ENCODE measurements at regions not wholly inside any gene's neighbourhood (a gene's known extent, or its start where the extent isn't known, plus 50 kb on each side); places are given as distances from the start of the nearest gene placed in this dataset.

DNA sequence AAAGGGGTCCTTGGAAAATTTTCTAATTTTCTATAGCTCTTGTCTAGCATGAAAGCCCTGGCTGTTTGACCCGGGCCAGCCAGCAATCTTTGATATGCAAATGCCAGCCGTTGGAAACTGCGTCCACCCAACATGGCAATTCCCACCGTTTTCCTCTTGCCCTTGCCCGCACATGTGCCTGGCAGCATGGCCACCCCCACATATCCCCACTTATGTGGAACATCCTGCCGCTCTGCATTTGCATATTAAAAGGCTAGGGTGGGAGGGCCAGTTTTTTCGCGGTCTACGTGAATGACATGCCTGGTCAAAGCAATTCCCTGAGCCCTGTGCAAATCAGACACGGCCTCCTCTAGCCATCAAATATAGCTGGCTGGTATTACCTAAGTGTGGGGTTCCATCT is 110.3 kb upstream of the TDRD3 start:
- no peak for DNase-seq

DNA sequence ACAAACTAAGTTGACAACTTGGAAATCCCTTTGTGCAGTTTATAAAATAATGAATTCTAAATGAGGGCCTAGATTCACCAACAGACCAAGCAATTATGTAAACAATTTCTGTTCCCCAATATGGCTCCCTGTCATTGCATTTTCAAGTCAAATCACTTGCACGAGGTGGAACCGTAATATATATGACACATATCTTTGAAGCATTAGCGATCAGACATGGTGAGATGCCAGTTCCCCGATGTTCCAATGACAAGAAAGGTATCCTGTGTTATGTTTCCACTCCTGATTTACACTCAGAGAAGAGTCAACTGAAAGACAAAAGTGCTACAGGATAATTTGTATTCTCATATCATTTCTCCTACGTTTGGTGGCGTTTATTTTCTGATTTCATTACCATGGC is 108.5 kb upstream of the TDRD3 start:
- no peak for DNase-seq

DNA sequence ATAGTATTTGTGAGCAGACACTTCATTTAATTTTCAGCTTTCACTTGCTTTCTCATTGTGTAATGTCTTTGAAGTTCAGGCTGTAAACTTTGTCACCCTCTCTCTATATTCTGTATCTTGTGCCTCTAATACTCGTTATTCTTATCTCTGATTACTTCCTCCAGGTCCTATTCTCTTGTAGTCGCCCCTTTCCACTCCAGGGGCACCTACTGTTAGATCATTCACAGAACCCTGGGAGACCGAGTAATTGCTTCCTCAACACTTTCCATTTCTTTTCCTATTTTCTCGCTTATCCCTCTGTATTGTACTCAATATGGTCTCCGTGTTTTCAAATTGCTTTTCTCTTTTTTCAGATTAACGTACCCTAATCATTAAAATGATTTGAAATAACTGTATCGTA is 93.9 kb upstream of the TDRD3 start:
- DNase-seq: no peak

DNA sequence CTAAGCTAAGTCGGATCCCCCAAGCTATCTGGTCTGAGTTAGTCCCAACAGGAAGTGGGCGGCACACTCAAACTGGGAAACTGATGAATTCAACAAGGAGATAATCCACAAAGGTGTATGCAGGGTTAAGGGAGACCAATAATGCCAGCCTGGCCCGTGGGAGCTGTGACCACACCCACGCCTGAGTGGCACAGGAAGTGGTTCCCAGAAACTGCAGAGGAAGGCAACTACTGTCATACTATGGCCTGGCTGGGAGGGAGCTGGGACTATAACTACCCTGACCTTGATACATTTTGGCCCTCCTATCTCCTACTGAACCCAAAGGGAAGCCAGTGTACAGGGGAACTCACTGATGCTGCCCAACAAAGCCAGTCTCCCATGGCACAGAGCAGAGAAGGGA is 85.5 kb upstream of the TDRD3 start:
- DNase-seq: no peak

DNA sequence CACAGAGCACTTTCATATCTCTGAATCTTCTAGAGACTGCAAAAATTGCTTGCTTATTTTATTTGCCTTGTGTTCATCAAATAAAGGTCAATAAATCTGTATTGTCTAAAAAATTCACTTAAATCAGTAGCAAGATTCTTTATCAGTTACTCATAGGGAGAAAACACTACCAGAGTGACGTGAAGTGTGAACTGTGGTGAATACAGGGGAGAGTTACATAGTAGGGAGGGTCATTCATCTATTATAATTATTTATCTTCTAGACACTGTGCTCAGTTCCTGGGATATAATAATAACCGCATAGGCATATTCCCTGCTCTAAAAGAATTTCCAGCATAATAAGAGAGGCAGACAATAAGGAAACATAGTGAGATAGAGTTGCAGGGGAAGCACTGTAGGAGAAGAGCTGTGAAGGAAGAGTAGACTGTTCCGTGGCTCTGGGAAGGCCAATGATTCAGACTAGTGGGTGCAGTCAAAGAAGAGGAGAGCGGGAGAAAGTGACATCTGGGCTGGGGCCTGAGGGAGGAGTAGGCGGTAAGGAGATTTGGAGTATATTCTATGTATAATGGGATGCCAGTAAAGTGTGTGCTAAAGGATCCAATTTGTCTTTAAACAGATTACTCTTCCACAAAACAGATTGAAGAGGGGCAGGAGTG is 84.0 kb upstream of the TDRD3 start:
- DNase-seq: no peak

DNA sequence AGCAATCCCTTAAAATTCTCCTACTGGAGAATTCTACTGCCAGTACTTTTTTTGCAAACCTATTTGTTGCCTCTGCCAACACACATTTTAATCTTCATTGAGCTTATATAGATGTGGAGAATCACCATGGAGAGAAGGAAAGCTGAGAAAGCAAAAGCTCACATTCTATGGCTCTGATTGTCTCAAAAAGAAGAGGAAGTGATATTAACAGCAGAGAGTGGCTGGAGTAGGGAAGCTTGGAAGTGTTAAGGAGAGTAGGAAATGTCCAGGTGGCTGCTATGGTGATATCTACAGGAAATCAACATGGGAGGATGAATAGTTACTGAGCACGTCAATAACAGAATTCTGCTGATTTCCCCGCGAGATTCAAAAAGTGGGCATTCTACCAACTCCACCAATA is 78.8 kb upstream of the TDRD3 start:
- no peak for DNase-seq

DNA sequence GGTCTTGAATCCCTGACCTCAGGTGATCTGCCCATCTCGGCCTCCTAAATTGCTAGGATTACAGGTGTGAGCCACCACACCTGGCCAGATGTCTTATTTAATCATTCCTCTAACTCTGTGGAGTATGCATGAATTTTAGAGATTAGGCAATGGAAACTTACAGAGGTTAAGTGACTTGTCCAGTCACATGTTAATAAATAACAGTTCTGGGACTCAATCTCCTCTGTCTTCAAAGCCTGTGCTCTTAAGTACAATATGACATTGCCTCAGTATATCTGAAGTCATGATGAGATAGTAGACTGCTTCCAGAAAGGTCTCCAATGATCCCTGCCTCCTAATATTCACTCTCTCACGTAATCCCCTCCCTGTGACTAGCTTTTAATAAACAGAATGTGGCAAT is 72.9 kb upstream of the TDRD3 start:
- no peak for DNase-seq

DNA sequence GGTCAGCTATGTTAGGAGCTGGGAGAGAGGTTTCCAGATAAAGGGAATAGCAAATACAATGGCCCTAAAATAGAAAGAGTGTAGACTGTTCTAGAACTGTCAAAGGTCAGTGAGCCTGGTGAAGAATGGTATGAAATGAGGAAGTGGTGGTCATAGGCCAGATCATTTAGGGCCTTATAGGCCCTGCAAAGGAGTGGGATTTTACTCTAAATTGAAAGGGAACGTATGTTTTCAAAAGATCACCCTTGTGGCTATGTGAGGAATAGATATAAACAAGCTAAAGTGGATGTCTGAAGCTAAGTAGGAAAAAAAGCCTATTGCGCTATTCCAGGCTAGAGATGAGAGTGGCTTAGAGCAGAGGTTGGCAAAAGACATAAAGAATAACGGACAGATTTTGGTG is 70.7 kb upstream of the TDRD3 start:
- no peak for DNase-seq

DNA sequence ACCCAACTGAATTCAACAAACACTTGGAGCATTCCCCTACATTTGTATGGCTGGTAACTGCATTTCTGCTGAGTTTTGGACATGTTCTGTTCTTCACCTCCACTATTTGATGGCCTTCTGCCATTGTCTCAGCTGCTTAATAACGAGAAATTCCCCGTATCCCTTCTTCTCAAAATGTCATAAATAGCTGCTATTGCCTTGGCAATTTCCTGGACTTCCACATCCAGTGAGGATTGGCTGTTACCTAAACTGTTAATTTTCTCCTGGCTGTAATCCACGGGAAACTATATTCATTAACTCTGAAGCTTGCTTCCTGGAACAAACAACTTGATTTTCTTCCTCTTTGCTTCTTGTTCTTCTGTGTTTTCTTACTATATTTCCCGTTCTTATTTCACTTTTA is 69.5 kb upstream of the TDRD3 start:
- DNase-seq: no peak

DNA sequence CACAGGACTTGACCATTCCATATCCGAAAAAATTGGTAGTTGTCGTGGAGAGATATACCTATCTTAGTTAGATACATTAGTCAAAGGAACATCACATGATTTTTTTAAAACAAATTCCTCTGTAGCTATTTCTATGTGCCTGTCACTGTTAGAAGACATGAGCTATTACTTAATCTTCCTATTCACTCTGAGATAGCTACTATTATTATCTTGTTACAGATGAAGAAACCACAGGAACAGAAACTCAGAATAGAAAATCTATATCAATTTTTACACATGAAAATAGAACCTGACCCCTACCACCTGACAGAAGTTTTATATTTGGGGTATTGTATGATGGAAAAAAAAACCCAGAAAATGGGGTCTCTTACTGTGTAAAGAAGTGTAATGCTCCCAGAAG is 68.9 kb upstream of the TDRD3 start:
- no peak for DNase-seq

DNA sequence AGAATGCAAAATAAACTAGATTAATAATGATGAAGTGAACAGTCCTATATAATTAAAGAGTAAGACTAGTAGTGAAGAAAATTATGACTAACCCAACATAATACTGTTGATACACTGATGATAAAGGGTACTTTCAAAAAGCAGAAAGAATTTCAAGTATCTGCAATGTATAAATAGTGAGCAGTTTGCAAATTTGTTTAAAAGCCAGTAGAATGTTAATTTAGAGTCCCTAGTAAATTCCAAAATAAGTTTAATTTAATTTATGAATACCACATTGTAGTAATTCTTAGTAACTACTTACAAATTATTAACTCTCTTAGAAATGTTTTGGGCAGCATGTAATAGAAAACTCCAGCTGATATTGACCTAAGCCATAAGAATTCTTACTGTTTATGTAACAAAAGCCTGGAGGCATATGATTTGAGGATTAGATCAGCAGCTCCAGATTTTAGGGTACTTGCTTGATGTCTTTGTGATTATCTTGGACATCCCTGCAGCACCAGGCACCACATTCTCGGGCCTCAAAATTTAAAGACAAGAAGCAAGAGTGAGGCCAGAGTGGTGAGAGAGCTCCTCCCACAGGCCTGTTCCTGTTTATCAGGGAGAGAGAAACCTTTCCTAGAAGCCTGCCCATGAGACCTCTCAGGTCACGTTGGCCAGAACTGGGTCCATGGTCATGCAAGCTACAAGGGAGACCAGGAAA is 67.6 kb upstream of the TDRD3 start:
- no peak for DNase-seq

DNA sequence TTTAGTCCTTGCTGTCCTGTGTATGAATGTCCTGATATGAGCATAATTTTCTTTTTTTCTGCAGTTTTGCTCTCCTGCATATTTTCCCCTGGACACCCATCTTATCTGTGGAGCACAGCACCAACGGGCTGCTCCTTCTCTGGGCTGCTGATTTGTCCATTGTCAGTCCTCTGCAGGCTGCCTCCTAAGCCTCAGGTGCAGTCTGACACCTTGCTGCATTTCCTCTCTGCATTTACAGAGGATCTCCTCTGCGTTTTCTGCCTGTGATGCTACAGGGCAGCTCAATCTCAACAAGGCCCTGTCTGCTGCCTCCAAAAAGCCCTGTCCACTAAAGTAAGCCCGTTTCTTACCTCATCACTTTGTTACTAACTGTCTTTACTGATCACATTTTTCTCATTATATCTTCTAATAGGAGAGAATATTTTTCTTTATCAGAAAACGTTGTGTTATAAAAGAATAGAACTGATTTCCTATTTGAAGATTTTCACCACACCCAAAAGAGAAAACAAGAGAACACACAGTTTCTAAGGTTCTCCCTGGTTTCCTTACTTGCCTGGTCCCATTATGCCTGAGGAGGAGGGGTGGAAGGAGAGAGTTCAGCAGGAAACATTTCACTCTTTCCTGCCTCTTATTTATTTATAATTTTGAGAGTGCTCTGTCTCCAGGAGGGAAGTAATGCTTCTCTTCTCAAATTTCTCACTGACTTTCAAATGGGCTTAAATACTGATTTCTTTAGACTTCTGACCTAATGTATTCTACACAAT is 65.6 kb upstream of the TDRD3 start:
- no peak for DNase-seq

DNA sequence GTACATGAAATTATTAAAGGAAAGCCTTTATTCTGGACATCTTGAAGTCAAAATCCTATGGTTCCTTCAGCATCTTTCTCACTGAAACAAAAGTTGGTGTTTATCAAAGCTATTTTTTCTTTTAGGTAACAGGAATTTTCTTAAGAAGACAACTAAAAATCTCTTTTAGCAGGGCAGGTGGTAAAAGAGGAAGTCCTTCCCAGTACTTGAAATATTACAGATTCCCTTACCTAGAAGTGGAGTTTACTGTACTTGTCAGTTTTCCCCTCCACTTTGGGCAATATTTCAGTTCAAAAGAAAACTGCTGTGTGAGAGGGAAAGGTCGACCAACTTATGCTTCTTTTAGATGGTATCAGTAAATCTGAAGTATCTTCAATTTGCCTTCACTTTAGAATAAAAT is 64.3 kb upstream of the TDRD3 start:
- DNase-seq: no peak

DNA sequence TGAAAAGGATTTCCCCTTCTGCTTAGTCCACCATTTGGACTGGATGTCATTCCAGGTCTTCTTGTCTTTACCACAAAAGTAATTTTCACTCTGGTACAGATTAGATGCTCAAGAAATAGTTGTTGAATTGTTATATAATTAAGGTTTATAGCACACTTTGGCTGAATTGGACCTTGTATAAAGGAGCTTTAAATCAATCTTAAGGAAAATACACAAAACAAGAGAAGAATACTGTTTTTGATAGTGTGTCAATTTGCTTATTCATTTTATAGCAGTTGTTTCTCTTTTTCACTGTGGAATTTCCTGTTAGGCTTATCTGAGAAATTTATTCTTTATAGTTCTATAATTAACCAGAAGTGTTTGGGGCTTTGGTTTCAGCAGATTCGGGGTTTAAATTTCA is 62.7 kb upstream of the TDRD3 start:
- DNase-seq: no peak

DNA sequence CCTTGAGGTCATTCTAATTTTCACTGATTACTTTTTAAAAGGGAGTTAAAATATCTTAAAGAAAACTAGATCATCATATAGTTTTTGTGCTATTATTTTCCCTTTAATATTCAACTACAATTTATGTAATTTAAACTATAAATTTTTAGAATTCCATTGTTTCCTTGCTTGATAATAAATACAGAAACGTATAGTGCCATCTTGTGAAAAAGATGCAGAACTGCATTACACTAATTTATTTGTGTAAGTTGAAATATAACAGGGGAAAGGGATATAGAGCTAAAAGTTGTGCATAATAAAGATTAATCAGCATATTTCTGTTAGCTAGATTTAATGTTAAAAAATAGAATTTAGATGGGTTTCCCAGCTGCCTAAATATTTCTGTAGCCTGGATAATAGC is 61.5 kb upstream of the TDRD3 start:
- no peak for DNase-seq

DNA sequence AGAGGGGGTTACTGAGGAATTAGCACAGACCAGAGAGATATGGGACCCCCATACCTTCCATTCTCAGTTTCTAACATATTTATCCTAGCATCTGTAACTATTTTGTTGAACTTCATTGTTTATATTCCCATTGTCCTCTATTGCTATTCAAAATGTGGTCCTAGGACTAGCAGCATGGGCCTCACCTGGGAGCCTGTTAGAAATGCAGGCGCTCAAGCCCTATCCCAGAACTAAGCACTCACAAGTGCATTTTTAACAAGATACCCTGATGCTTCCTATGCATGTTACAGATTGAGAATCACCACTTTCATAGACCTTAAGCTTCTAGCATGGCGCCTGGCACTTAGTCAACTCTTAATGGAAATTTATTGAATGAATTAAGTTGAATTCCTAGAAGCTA is 58.3 kb upstream of the TDRD3 start:
- DNase-seq: no peak

DNA sequence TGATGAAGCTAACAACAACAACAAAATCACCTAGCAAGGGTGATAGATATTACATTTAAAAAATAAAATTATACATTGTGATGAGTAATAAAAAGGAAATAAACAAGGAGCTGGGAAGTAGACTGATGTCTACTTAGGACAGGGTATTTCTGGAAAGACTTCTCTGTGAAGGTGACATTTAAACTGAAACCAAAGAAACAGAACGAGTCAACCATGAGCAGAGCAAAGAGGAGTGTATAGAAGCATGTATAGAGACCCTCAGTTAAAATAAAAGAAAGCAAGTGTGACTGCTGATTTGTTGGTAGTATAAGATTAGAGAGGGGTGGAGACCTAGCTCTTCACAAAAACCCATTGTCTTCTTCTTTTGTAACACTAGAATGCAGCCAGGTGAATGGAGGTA is 53.0 kb upstream of the TDRD3 start:
- no peak for DNase-seq

DNA sequence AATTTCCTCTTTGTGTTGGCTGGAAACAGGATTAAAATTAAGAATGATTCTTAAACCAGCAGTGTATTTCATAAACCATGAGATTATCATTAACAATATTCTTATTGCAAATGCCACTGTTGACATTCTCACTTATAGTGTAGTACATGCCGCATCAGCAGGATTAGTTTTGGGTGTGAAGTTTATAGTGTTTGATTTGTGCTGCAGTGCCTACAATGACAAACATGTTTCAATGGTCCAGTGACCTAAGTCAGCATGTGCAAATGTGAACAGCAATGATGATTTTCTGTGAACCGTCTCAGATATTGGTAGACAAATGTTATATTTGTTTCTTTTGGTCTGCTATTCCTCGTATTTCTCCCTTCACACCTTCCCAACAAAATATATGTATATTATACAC is 49.8 kb upstream of the TDRD3 start:
- DNase-seq: no peak

Measured in stimulated activated CD4-positive, alpha-beta T cell treated with anti-CD3 and anti-CD28 coated beads, Interleukin-1b, Interleukin-23, amount 100 ng/mL, for 48 hours (primary cell).